ENCODE measurements at regions not wholly inside any gene's neighbourhood (a gene's known extent, or its start where the extent isn't known, plus 50 kb on each side); places are given as distances from the start of the nearest gene placed in this dataset.

DNA sequence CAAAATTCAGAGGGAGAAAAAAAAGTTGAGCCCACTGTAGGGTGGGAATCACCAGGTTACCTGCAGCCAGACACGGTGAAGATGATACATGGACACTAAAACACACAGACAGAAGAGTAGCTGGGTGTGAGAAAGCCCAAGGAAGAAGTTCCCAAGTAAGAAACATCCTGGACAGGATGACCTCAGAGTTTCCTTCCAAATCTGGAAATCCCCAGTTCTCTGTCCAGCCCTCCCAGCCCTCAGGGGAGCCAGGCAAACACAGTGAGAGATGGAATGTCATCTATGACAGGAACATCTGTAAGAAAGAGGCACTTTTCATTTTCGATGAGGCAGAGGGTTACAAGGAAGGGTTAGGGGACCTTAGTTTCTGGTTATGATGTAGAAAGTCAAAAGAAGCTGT, 125.1 kb upstream of the LYZL1 start:
- DNase-seq (ENCODE audit: low spot score), result peak; percentile 20

DNA sequence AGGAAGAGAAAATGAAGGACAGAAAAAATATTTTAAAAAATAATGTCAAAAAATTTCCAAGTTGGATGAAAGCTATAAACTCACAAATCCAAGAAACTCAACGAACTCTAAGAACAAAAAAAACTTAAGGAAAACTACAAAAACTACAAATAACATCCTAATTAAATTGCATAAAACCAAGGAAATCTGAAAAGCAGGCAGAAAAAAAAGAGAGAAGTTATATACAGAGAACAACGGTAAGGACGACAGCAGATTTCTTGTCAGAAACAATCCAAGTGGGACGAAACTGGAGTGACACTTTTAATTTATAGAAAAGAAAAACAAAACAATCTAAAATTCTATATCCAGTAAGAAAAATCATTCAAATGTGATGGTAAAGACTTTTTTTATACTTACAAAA, 122.2 kb upstream of the LYZL1 start:
- no peak for DNase-seq (ENCODE audit: low spot score)

DNA sequence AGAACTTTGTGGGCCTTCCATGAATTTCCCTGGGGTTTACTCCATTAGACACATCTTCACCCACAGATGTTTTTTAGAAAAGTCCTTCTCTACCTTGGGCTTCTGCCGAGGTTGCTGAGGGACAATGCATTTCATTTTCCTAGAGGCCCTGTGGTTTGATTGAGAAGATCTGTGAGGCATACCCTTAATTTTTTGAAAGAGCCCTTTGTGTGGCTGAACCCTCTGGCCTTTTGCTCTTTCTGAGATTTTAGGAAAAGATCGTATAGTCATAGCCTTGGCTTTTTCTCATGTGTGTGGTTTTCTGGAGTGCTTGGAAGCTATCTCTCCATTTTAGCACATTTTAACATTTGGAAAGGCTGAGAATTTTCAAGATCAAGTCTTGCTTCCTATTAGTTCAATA, 119.8 kb upstream of the LYZL1 start:
- DNase-seq (ENCODE audit: low spot score), result no peak

DNA sequence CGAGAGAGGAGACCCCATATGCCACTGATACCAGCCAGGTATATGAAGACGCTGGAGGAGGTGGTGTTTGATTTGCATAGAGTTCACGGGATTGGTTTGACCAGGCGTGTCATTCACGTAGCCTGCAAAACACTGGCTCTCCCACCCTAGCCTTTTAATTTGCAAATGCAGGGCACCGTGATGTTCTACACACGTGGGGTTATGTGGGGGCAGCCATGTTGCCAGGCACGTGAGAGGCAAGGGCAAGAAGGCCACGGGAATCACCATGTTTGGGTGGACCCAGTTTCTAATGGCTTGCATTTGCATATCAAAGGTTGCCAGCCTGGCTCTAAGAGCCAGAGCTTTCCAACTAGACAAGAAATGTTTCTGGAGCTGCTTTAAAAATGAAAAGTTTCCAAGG, 117.2 kb upstream of the LYZL1 start:
- DNase-seq (ENCODE audit: low spot score), result no peak

DNA sequence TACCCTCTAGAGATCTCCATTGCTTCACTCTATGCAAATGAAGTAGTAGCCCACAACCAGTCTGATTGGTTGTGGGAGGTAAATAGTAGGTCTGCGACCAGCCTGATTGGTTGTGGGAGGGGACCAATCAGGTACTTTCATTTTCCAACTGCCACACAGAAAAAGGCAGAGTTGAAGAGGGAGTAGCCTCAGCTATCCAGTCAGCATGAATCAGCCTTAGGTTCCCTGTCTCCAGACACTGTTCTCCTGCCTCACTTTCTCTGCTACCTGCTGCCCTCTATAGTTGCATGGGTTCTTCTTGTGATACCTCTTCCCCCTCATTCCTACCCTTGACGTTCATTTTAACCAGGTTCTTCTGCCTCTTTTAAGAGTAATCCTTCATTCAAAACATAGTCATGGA, 114.5 kb upstream of the LYZL1 start:
- DNase-seq (ENCODE audit: low spot score), result no peak

DNA sequence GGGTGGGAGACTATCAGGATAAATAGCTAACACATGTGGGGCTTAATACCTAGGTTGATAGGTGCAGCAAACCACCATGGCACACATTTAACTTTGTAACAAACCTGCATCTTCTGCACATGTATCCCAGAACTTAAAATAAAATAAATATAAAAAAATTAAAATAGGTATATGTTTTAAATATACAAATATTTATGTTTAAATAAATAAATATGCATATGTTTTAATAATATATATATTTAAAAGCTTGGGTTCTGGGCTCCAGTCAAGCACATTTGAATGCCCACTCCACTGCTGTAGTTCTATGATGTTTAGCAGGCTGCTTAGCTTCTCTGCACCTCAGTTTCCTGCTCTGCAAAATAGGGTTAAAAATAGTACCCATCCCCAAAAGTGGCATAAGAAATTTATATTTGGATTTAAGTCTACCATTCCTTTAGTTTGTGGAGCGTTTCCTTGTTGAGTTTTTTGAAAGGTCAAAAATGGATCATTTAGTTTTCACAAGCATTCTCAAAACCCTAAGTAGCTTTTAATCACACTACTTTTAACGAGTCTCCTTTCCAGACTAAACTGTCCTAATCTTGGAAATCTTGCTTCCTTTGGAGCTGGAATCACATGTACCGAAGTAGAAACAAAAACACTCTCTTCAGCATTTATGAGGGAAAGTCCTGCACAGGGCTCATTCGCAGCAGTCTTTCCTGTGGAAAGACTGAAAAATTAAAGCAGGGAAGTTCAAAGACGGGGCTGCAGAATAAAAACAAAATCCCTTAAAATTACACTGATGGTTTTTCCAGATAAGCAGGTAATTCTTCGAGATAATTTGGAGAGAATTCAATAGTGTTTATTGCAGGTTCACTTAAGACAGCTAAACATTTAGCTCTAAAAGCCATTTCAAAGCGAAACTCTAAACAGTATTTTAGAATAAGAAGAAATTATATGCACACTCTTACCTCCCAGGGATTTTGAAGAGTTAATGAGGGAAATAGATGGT, 111.7 kb upstream of the LYZL1 start:
- no peak for DNase-seq (ENCODE audit: low spot score)

DNA sequence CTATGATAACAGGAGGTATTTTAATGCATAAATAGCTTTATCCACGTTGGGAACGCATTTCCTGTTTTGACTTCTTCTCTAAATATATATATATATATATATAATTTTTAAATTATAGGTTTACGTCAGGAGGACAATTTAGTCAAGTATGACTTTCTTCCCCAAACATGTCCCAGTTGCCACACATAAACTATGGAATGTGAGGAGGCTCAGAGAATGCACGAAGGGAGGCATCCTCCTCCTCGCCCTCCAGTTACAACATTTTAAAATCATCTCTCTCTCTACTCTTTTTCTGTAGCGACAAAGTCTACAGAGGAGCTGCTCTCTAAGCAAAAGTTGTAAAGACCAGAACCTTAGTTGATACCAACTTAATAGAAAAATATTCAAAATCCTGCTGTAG, 106.9 kb upstream of the LYZL1 start:
- DNase-seq (ENCODE audit: low spot score), result peak; percentile 48

DNA sequence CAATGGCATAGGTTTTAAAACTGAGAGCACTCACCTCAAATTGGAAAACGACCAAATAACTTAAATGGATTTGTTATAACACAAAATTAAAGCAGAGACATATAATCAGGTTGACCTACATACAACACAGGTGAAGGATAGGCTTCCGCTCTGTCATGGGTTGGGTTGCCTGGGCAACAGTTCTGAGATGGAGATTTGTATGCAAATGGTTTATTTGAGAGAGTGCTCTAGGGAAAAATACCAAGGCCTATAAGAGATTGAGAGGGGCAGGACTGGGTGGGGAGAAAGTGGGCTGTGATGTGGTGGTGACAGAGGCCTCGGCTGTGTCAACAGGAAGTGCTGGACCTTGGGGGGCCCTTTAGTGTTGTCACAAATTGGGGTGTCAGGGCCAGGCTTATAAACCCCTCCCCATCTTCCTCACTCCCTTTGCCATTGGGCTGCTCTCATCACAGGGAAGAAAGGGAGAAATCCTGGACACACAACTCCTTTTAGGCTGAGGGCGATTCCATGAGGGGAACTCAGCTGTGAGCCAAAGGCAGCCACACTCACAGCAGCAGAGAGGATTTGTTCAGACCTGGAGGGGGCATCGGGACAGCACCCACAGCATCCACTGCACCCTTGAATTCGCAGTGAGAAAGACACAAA, 105.4 kb upstream of the LYZL1 start:
- DNase-seq (ENCODE audit: low spot score), result no peak

DNA sequence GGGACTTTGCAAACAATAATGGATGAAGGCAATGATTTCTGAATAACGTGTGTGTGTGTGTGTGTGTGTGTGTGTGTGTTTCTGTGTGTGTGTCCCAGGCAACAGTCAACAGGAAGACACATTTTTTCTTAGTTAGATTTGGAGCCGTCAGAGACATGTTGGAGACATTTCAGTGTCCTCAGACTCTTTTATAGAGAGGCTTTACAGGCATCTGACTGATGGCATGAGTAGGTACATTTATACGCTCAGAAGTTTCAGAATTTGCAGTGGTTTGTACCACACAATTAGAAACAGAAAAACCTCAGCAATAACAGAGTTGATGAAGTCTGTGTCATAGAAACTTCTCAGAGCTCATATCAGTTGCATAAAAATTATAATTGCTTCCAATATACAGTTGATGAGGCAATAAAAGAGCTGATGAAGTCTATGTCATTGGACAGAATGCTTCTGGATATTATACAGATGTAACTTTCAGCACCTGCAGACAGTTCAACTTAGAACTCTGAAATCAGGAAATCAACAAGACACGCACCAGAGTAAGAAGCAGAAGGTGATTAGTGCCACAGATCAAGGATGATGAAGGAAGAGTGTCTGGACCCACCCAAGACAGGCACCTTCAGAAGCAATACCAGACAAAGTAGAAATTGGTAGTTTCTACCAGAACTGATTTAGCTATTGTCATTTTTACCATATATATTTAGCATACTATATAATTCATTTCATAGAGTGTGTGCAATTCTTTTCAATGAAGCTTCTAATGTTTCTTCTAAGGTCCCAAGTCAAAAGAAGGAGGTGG, 104.5 kb upstream of the LYZL1 start:
- DNase-seq (ENCODE audit: low spot score), result no peak

DNA sequence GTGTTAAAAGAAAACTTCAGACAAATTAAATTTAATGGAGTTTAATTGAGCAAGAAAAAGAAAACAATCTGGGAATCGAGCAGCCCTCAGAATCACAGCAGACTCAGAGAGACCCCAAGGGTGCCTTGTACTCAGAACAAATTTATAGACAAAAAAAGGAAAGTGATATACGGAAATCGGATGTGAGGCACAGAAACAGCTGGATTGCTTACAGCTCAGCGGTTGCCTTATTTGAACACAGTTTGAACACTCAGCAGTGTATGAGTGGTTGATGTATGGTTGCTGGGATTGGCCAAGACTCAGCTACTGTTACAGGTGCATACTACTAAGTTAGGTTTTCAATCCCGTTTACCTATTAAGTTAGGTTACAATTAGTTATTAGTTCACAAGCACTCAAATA, 103.8 kb upstream of the LYZL1 start:
- DNase-seq (ENCODE audit: low spot score), result no peak

DNA sequence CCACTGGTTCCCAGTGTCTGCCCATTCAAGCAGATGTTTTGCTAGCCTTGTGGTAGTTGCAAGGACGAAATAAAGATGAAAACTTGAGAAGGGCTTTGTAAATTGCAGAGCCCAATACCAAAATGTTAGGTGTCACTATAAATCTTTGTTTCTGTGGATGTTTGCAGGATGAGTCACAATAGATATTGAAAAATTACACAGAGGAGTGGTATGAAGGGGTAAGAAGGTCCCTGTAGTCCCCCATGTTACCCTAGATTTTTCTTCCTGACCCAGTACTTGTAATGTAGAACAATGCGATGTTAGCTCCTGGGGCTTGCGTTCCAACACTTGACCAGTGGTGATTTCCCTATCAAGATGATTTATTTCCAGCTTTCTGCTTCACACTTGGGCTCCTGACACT, 102.6 kb upstream of the LYZL1 start:
- no peak for DNase-seq (ENCODE audit: low spot score)

DNA sequence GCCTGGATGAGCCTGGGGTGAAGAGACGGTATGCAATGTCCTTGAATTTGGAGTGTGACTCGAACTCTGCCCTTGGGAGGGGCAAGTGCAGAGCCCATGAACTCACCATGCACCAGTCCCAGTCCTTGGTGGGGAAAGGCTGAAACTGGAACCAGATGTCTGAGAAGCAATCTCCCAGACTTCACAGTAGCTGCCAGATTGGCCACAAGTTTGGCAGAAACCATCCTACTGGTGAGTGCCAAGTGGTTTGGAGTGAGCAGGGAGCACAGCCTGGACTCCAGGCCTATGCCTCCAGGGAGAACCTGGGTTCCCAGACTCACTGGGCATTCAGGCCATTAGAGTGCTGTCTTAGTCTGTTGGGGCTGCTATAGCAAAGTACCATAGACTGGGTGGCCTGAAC, 99.6 kb upstream of the LYZL1 start:
- no peak for DNase-seq (ENCODE audit: low spot score)

DNA sequence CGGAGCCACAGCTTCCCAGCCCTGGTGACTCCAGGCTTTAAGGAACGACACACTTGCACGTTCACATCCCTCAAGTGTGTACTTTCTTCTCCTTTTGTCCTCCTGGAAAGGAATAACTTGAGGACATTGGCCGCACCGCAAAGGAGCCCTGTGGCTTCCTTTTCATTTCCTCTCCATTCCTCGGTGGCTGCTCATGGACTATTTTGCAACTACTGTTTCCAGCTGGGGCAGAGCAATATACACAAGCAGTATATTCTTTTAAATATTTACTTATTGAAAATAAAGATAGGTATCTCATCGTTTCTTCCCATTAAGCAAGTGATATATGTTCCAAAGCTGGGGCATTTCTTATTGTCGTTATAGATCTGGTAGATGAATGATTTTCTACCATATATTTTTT, 97.2 kb upstream of the LYZL1 start:
- DNase-seq (ENCODE audit: low spot score), result no peak

DNA sequence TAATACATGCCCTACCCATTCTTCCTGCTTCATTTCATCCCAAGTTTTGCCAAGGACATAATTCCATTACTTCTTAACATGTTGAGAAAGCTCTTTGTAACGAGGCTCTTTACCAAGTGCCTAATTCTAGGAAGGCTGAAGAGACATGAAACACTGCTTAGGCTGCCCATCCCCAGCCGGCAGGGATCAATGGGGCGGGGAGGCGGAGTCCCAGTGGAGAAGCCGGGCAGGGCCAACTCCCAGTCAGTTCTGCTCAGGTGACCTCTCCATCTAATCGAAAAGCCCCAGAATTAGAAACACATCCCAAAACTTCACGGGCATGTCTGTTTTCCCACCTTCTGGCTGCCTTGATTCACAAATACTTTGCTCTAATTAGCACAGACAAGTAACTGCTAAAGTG, 89.5 kb upstream of the LYZL1 start:
- DNase-seq (ENCODE audit: low spot score), result no peak

DNA sequence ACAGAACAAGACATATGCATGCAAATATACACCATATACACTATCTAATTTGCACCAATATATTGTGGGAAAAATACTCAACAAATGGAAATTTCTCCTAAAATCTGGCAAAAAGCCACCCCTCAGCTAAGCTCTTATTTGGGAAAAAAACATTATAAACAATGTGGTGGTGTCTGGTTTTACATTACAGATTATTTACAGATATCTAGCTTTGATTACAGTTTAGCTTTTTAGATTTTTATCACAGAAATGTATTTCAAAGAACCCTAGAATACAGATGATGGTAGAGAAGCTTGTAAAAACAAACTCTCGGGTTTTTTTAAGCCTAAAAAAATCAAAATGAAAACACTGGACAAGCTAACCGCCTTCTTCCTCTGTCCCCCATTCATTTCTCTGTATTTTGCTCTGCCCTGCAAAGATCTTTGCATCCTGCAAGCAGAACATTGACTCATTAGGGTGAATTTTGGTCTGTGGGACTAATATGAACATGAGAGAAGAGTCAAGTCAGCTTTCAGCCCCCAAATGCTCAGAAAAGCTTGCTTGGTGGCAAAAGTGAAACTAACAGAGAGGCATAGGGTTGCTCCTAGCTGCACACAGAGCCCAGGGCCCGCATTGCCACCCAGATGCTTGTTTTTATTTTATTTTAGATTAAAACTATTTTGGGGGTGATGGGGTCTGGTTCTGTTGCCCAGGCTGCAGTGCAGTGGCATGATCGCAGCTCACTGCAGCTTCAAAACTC, 88.8 kb upstream of the LYZL1 start:
- DNase-seq (ENCODE audit: low spot score), result peak; percentile 8

DNA sequence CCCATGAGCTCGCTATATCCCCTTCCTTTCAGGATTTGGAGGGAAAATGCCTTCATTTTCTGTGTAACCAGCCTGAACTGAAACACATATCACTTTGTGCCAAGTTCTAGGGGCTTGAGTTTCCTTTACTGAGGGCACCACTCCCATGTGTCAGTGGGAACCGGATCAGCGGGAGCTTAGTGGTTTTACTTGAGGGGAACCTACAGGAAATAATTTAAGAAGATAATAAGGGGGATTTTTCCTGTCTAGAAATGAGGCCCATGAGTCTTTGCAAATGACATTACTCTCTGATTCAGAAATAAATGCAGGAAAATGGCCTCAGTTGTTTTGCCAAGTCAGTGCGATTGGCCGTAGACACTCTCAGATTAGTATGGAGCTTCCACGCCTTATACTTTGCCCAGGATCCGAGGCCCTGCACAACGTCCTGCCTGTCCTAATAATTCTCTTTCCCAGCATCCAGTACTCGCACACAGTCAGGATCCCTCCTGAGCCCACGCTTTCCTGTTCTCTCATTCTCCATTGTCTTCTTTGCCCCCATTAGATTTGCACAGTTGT, 86.4 kb upstream of the LYZL1 start:
- no peak for DNase-seq (ENCODE audit: low spot score)

DNA sequence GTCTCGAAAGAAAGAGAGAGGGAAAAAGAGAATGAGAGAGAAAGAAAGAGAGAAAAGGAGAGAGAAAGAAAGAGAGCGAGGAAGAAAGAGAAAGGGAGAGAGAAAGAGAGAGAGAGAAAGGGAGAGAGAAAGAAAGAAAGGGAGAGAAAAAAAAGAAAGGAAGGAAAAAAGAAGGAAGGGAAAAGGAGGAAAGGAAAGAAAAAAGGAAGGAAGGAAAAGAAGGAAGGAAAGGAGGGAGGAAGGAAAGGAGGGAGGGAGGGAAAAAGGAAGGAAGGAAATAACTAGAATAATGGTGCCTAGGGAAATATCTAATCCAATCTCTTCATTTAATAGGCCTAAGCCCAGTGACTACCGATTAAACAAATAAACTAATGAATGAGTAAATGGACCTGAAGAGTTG, 85.4 kb upstream of the LYZL1 start:
- no peak for DNase-seq (ENCODE audit: low spot score)

DNA sequence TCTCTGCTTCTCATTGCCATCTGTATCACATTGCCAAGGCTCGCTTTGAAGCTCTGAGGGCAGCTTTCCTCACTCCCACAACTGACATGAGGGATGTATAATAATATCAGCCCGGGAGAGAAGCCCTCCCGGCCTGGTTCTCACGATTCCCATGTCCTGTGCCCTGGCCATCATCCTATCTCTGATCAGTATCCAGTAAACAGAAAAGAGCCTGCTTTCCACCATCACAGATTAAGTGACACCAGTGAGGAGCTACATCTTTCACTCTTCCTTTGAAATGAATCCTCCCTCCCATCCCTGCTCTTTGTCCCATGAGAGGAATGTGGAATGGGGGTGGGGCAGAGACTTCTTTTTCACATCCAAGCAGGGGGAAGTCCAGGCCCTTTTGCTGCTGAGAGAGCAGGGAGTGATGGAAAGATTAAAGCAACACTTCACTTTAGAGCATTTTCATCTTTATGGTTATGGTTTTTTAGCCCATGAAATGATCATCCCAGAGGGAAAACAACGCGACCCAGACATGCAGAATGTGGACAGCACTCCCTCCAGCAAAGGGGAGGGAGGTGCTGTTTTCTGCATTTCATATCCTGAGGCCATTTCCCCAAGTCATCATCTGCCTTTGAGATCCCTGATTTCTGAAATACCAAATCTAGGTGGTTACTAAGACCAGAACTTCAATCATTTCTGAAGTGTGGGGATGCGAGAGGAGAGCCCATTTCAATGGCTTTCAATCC, 84.6 kb upstream of the LYZL1 start:
- peak; percentile 20 for DNase-seq (ENCODE audit: low spot score)

DNA sequence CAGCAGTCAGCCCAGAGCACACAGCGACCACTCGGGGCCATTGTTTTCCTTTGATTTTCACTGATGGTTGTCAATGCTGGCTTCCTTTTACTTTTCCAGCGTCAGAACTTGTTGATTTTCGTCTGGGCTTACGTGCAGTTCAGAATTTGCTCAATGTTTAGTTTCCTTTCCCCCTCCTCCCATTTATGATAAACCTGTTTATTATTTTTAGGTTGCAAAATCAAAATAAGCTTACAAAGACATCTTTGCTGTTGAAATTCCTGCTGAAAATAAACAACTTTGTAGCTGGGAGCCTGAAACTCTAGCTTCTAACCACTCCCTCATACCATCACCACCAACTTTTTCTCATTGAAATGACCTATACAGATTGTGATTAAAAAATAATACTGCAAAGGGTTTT, 83.1 kb upstream of the LYZL1 start:
- DNase-seq (ENCODE audit: low spot score), result no peak

DNA sequence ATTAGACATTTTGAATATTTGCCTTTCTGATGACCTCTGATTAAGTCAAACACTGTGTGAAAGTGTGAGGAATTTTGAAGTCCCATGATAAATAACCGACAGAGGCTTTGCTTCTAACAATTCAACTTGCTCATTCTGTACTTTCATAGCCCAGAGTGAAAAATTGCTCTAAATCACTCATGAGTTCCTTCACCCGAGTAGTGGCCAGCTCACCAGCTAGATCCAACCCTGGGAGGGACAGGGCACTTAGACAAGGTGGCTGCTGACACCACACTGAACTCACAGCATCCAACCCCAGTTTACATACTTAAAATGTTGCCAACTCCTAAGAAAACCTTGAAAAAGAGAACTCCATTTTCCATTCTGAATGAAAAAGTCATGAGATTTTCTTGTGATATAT, 80.0 kb upstream of the LYZL1 start:
- DNase-seq (ENCODE audit: low spot score), result no peak

DNA sequence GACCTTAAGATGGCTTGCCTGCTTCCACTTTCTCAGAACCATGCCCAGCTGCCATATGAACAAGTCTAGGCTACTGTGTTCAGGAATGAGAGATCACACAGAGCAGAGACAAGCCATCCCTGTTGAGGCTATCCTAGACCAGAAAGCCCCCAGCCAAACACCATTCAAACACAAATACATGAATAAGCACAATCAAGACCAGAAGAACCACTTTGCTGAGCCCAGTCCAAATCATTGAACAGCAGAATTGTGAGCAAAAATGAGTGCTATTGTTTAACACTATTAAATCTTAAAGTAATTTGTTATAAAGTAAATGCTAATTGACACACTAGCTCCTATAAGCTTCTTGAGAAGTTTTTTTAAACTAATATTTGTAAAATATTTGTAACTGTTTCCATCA, 79.0 kb upstream of the LYZL1 start:
- no peak for DNase-seq (ENCODE audit: low spot score)
